Liver (tissue), 3 donors: ENCODE measurements at regions not wholly inside any gene's neighbourhood (a gene's known extent, or its start where the extent isn't known, plus 50 kb on each side); places are given as distances from the start of the nearest gene placed in this dataset.
"Not testable (repeated sequence)": the region's sequence is repeated elsewhere in the genome, so short reads cannot be mapped to it uniquely, and the experiment has no call there.

Source experiments
- ATF3 ChIP-seq: IDR thresholded peaks from 2 replicates; pipeline ENCODE4 v1.6.1; 2016; ENCODE audit warnings: antibody characterized with exemption
- CTCF ChIP-seq: fragments of 150-350 bp; IDR thresholded peaks from 2 replicates; pipeline ENCODE4 v1.5.1; 2017; ENCODE audit warnings: improper control_type of control experiment, low read depth, low read length; ENCODE audit not compliant: missing input control
- EGR1 ChIP-seq, 2 donors: IDR thresholded peaks; 2 replicates each; pipeline ENCODE4 v1.6.1; 2016 to 2018; ENCODE audit warnings: antibody characterized with exemption in 2 of 2, low read depth in 2 of 2
- FOXA1 ChIP-seq: IDR thresholded peaks from 2 replicates; pipeline ENCODE4 v1.6.1; 2016; ENCODE audit warnings: antibody characterized with exemption
- FOXA2 ChIP-seq: IDR thresholded peaks from 2 replicates; pipeline ENCODE4 v1.6.1; 2016; ENCODE audit warnings: antibody characterized with exemption
- GABPA ChIP-seq, 2 donors: IDR thresholded peaks in 1 of 2; conservative IDR thresholded peaks in 1 of 2; 2 replicates each; pipeline ENCODE4 v1.6.1; 2016; ENCODE audit warnings: antibody characterized with exemption in 2 of 2, mild to moderate bottlenecking in 1 of 2, moderate library complexity in 1 of 2
- HNF4A ChIP-seq, 2 donors: conservative IDR thresholded peaks; 2 replicates each; pipeline ENCODE4 v1.6.1; 2016; ENCODE audit warnings: antibody characterized with exemption in 2 of 2, mild to moderate bottlenecking in 2 of 2
- JUND ChIP-seq, 2 donors: IDR thresholded peaks; 2 replicates each; pipeline ENCODE4 v1.6.1; 2016; ENCODE audit warnings: antibody characterized with exemption in 2 of 2
- MAX ChIP-seq: IDR thresholded peaks from 2 replicates; pipeline ENCODE4 v1.6.1; 2016; ENCODE audit warnings: antibody characterized with exemption
- RAD21 ChIP-seq, 2 donors: IDR thresholded peaks; 2 replicates each; pipeline ENCODE4 v1.6.1; 2016; ENCODE audit warnings: antibody characterized with exemption in 2 of 2, mild to moderate bottlenecking in 2 of 2
- REST ChIP-seq: IDR thresholded peaks from 2 replicates; pipeline ENCODE4 v1.6.1; 2016; ENCODE audit warnings: antibody characterized with exemption, mild to moderate bottlenecking
- SP1 ChIP-seq: IDR thresholded peaks from 2 replicates; pipeline ENCODE4 v1.6.1; 2018; ENCODE audit warnings: antibody characterized with exemption, mild to moderate bottlenecking
- TAF1 ChIP-seq: conservative IDR thresholded peaks from 2 replicates; pipeline ENCODE4 v1.6.1; 2016; ENCODE audit warnings: antibody characterized with exemption, mild to moderate bottlenecking
- ZBTB33 ChIP-seq: IDR thresholded peaks from 2 replicates; pipeline ENCODE4 v1.6.1; 2016; ENCODE audit warnings: antibody characterized with exemption
- donor health status: healthy.
- donor health status: healthy.

GRCh38 chr4:66270356-66270755, 600.1 kb upstream of the EPHA5 start:
- TF ChIP-seq CTCF; ATF3; ZBTB33; JUND (IDR thresholded peaks at IDR 0.05); RAD21 (IDR thresholded peaks at IDR 0.05); MAX; TAF1; REST; FOXA1; SP1; EGR1 (IDR thresholded peaks at IDR 0.05; ENCODE audit: low read depth in 2 of 2); GABPA (IDR thresholded peaks at IDR 0.05 in 1 of 2, conservative IDR thresholded peaks at IDR 0.05 in 1 of 2); FOXA2; HNF4A (conservative IDR thresholded peaks at IDR 0.05): not testable (repeated sequence)
